ENCODE measurements at regions not wholly inside any gene's neighbourhood (a gene's known extent, or its start where the extent isn't known, plus 50 kb on each side); places are given as distances from the start of the nearest gene placed in this dataset.
A peak's percentile ranks its signal among the peaks of the same experiment; 100 is the strongest.

DNA sequence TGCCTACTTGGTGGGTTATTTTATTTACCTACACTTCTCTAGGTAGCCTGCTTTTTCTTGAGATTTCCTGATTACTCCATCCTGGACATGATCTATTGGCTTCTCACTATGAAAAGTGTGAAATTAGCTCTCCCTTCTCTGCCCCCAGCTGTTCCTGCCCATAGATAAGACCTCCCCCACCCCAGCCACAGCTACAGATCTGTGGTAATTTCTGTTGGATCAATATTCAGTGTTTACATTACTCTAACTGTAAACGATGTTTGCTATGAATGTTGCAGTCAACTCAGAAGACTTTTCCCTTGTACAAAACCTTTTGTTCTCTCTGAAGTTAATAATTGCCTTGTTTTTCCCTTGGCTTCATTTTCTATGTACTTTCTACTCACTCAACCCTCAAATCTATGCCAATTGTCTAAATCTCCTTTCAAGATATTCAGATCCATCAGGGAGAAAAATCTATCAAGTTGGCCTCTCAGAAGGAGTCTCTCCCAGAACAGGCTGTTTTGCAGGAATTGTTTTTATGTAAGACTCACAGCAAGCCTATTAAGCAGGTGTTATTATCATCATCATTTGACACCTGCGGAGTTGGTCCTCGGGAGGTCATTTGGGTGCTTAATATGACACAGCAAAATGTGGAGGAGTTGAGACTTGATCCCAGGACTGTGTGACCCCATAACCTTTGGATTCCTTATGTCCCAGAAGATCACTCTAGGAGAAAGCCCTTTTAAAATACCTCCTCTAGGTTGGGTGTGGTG, 227.4 kb downstream of the SUDS3 start:
- Histone ChIP-seq H3K4me2 (no peak overlapping the region), H3K4me3 (no peak overlapping the region), H3F3A (replicated peaks; ENCODE audit: low read depth) (no peaks in the 10 kb centered on the region), H3K79me2 (replicated peaks; ENCODE audit: insufficient read depth) (no peaks in the 10 kb centered on the region), H3K36me3 (ENCODE audit: insufficient read depth) (no peaks in the 10 kb centered on the region), H3K27ac (ENCODE audit: low read depth) (no peak overlapping the region), H3K27me3 (ENCODE audit: insufficient read depth) (no peaks in the 10 kb centered on the region), H3K9me2 (ENCODE audit: insufficient read depth) (no peaks in the 10 kb centered on the region), H2AFZ (0 out of 2 replicates have a peak overlapping the region, but pooled peaks have one; percentile 84), H4K20me1 (replicated peaks; ENCODE audit: insufficient read depth) (no peaks in the 10 kb centered on the region), H3K4me1 (ENCODE audit: insufficient read depth) (no peaks in the 10 kb centered on the region; the same call in 1 of the 2 replicates)
- Mint-ChIP-seq H3K27me3 (ENCODE audit: insufficient read depth, low read depth, poor library complexity) (peaks cover 2% of the 10 kb centered on the region), H3K36me3 (ENCODE audit: low read depth) (no peaks in the 10 kb centered on the region), H3K9me3 (peaks cover 7% of the 10 kb centered on the region; the same call in 2 of the 3 replicates), H3K27ac (no peak overlapping the region), H3K4me1 (no peaks in the 10 kb centered on the region; the same call in 2 of the 3 replicates), H3K4me3 (no peak overlapping the region)
- DNase-seq (ENCODE audit: low spot score) (no peak), ATAC-seq (no peak)
- TF ChIP-seq ZNF331 (CRISPR knock-in tag; IDR thresholded peaks at IDR 0.05; ENCODE audit: low read depth) (no peak), NANOG (IDR thresholded peaks at IDR 0.05; ENCODE audit: borderline replicate concordance) (no peak), ETS1 (IDR thresholded peaks at IDR 0.05) (no peak), ZNF114 (CRISPR knock-in tag; IDR thresholded peaks at IDR 0.05) (no peak), STAT1 (IDR thresholded peaks at IDR 0.05; ENCODE audit: unreplicated experiment) (no peak), CTCF (conservative IDR thresholded peaks at IDR 0.05; ENCODE audit: low read depth in 2 of 2) (no peak), JUNB (IDR thresholded peaks at IDR 0.05; ENCODE audit: unreplicated experiment) (no peak), REST (IDR thresholded peaks at IDR 0.05; ENCODE audit: unreplicated experiment) (no peak), EZH2 (IDR thresholded peaks at IDR 0.05; ENCODE audit: low read depth, unreplicated experiment) (no peak), CREB1 (CRISPR knock-in tag; IDR thresholded peaks at IDR 0.05; ENCODE audit: low read depth) (no peak)
- TF ChIP-seq, protein P1, sequence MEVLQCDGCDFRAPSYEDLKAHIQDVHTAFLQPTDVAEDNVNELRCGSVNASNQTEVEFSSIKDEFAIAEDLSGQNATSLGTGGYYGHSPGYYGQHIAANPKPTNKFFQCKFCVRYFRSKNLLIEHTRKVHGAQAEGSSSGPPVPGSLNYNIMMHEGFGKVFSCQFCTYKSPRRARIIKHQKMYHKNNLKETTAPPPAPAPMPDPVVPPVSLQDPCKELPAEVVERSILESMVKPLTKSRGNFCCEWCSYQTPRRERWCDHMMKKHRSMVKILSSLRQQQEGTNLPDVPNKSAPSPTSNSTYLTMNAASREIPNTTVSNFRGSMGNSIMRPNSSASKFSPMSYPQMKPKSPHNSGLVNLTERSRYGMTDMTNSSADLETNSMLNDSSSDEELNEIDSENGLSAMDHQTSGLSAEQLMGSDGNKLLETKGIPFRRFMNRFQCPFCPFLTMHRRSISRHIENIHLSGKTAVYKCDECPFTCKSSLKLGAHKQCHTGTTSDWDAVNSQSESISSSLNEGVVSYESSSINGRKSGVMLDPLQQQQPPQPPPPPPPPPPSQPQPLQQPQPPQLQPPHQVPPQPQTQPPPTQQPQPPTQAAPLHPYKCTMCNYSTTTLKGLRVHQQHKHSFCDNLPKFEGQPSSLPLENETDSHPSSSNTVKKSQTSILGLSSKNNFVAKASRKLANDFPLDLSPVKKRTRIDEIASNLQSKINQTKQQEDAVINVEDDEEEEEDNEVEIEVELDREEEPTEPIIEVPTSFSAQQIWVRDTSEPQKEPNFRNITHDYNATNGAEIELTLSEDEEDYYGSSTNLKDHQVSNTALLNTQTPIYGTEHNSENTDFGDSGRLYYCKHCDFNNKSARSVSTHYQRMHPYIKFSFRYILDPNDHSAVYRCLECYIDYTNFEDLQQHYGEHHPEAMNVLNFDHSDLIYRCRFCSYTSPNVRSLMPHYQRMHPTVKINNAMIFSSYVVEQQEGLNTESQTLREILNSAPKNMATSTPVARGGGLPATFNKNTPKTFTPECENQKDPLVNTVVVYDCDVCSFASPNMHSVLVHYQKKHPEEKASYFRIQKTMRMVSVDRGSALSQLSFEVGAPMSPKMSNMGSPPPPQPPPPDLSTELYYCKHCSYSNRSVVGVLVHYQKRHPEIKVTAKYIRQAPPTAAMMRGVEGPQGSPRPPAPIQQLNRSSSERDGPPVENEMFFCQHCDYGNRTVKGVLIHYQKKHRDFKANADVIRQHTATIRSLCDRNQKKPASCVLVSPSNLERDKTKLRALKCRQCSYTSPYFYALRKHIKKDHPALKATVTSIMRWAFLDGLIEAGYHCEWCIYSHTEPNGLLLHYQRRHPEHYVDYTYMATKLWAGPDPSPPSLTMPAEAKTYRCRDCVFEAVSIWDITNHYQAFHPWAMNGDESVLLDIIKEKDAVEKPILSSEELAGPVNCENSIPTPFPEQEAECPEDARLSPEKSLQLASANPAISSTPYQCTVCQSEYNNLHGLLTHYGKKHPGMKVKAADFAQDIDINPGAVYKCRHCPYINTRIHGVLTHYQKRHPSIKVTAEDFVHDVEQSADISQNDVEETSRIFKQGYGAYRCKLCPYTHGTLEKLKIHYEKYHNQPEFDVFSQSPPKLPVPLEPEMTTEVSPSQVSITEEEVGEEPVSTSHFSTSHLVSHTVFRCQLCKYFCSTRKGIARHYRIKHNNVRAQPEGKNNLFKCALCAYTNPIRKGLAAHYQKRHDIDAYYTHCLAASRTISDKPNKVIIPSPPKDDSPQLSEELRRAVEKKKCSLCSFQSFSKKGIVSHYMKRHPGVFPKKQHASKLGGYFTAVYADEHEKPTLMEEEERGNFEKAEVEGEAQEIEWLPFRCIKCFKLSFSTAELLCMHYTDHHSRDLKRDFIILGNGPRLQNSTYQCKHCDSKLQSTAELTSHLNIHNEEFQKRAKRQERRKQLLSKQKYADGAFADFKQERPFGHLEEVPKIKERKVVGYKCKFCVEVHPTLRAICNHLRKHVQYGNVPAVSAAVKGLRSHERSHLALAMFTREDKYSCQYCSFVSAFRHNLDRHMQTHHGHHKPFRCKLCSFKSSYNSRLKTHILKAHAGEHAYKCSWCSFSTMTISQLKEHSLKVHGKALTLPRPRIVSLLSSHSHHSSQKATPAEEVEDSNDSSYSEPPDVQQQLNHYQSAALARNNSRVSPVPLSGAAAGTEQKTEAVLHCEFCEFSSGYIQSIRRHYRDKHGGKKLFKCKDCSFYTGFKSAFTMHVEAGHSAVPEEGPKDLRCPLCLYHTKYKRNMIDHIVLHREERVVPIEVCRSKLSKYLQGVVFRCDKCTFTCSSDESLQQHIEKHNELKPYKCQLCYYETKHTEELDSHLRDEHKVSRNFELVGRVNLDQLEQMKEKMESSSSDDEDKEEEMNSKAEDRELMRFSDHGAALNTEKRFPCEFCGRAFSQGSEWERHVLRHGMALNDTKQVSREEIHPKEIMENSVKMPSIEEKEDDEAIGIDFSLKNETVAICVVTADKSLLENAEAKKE (CRISPR knock-in tag; IDR thresholded peaks at IDR 0.05) = no peak

All from GM23338 (cell line).